H1 (cell line): ENCODE measurements at regions not wholly inside any gene's neighbourhood (a gene's known extent, or its start where the extent isn't known, plus 50 kb on each side); places are given as distances from the start of the nearest gene placed in this dataset.

Source experiments
- BRCA1 ChIP-seq: IDR thresholded peaks from 2 replicates; pipeline ENCODE4 v1.6.1; 2012; ENCODE audit warnings: low read depth, low read length, improper control_type of control experiment
- CHD7 ChIP-seq: fragments of 300-600 bp; sonication (generic); IDR thresholded peaks from 2 replicates; pipeline ENCODE4 v1.7.1; 2012; ENCODE audit warnings: low read length, moderate library complexity, mild to moderate bottlenecking, inconsistent platforms; ENCODE audit not compliant: insufficient replicate concordance
- EP300 ChIP-seq, 2 experiments: IDR thresholded peaks; 1 replicate in 1 of 2; 2 replicates in 1 of 2; pipeline ENCODE4 v1.6.1; 2011 to 2012; ENCODE audit warnings: low read depth in 2 of 2, low read length in 2 of 2, mild to moderate bottlenecking in 2 of 2, borderline replicate concordance in 1 of 2, inconsistent platforms in 1 of 2, moderate library complexity in 1 of 2
- GTF2F1 ChIP-seq: IDR thresholded peaks from 2 replicates; pipeline ENCODE4 v1.6.1; 2012; ENCODE audit warnings: low read depth, low read length, improper control_type of control experiment, borderline replicate concordance
- MAFK ChIP-seq: IDR thresholded peaks from 2 replicates; pipeline ENCODE4 v1.6.1; 2012; ENCODE audit warnings: low read depth, mild to moderate bottlenecking, improper control_type of control experiment, low read length
- POLR2AphosphoS5 ChIP-seq: IDR thresholded peaks from 2 replicates; pipeline ENCODE4 v1.6.1; 2011; ENCODE audit warnings: low read depth, low read length
- RNF2 ChIP-seq: fragments of 200-900, 300-1000 bp; sonication (generic); IDR thresholded peaks from 2 replicates; pipeline ENCODE4 v1.7.1; 2016; ENCODE audit warnings: borderline replicate concordance, low read depth, mild to moderate bottlenecking, antibody characterized with exemption, low read length; ENCODE audit not compliant: poor library complexity, severe bottlenecking; ENCODE audit errors: missing control alignments
- SP1 ChIP-seq: IDR thresholded peaks from 2 replicates; pipeline ENCODE4 v1.6.1; 2011; ENCODE audit warnings: low read depth, low read length
- TAF1 ChIP-seq: IDR thresholded peaks from 2 replicates; pipeline ENCODE4 v1.6.1; 2011; ENCODE audit warnings: mild to moderate bottlenecking, low read depth, low read length
- YY1 ChIP-seq: IDR thresholded peaks from 2 replicates; pipeline ENCODE4 v1.6.1; 2011; ENCODE audit warnings: low read depth, mild to moderate bottlenecking, low read length

GRCh38 chr22:34841331-34841771, 224.6 kb upstream of the ISX start (continued):
- peak; percentile 50 for TF ChIP-seq CHD7
- 0 out of 2 replicates have a peak, but pooled peaks have one; percentile 40 for TF ChIP-seq TAF1
- TF ChIP-seq GTF2F1 = no peak
- no peak for TF ChIP-seq RNF2
- 0 out of 2 replicates have a peak, but pooled peaks have one; percentile 10 for TF ChIP-seq YY1
- no peak for TF ChIP-seq BRCA1
- no peak for TF ChIP-seq POLR2AphosphoS5
- no peak for TF ChIP-seq EP300 (IDR thresholded peaks at IDR 0.05; ENCODE audit: borderline replicate concordance in 1 of 2, low read depth in 2 of 2, low read length in 2 of 2)
- peak; percentile 50 for TF ChIP-seq SP1
- peak; percentile 37 for TF ChIP-seq MAFK
- TF ChIP-seq, all 59 proteins: peak for 15
